ENCODE measurements at regions not wholly inside any gene's neighbourhood (a gene's known extent, or its start where the extent isn't known, plus 50 kb on each side); places are given as distances from the start of the nearest gene placed in this dataset.
"Not testable (repeated sequence)": the region's sequence is repeated elsewhere in the genome, so short reads cannot be mapped to it uniquely, and the experiment has no call there.

GRCh38 chr12:111240374-111240773, 128.5 kb downstream of the PHETA1 start:
- Histone ChIP-seq H2AFZ (ENCODE audit: low read length) (no peak overlapping the region), H3K27me3 (ENCODE audit: insufficient read depth, low read length) (no peaks in the 10 kb centered on the region), H3K4me1 (ENCODE audit: insufficient read depth, low read length) (no peaks in the 10 kb centered on the region), H3K36me3 (ENCODE audit: insufficient read depth, low read length) (no peaks in the 10 kb centered on the region), H4K20me1 (ENCODE audit: insufficient read depth, low read length) (no peaks in the 10 kb centered on the region), H3K9me3 (ENCODE audit: low read depth, low read length) (no peaks in the 10 kb centered on the region), H3K4me3 (ENCODE audit: insufficient read depth, low read length) (no peak overlapping the region), H3K4me2 (ENCODE audit: insufficient read depth, low read length) (no peak overlapping the region), H3K79me2 (ENCODE audit: insufficient read depth, low read length) (no peaks in the 10 kb centered on the region), H3K27ac (ENCODE audit: low read depth, low read length) (no peak overlapping the region)
- no peak for TF ChIP-seq CTCF (IDR thresholded peaks at IDR 0.05; ENCODE audit: extremely low read depth, low read depth, low read length)
- DNase-seq (ENCODE audit: insufficient read length, low spot score, missing footprints) = no peak

DNA sequence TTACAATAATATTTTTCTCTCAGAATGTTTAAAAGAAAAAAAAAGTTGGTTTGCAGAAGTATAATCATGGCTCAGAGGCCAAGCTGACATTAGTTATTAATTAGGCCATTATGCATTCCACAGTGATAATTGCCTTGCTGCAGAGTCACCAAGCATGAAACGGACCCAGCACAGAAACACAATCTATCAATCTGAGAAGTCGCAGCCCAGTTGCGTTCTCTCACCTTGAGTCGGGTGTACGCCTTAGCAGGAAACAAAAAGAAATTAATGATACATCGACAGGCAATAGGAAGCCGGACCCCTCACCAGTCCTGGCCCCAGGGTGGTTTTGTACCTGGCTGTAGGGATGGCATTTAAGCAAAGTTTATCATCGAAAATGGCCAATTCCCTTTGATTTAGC, 129.7 kb downstream of the PHETA1 start:
- Histone ChIP-seq H3K4me2 (ENCODE audit: insufficient read depth, low read length) (no peak overlapping the region), H3K27me3 (ENCODE audit: insufficient read depth, low read length) (no peaks in the 10 kb centered on the region), H3K9me3 (ENCODE audit: low read depth, low read length) (no peaks in the 10 kb centered on the region), H3K4me1 (ENCODE audit: insufficient read depth, low read length) (no peaks in the 10 kb centered on the region), H2AFZ (ENCODE audit: low read length) (no peak overlapping the region), H3K27ac (ENCODE audit: low read depth, low read length) (no peak overlapping the region), H4K20me1 (ENCODE audit: insufficient read depth, low read length) (no peaks in the 10 kb centered on the region), H3K4me3 (ENCODE audit: insufficient read depth, low read length) (no peak overlapping the region), H3K79me2 (ENCODE audit: insufficient read depth, low read length) (no peaks in the 10 kb centered on the region), H3K36me3 (ENCODE audit: insufficient read depth, low read length) (no peaks in the 10 kb centered on the region)
- TF ChIP-seq CTCF (IDR thresholded peaks at IDR 0.05; ENCODE audit: extremely low read depth, low read depth, low read length) = no peak
- DNase-seq (ENCODE audit: insufficient read length, low spot score, missing footprints) = no peak

DNA sequence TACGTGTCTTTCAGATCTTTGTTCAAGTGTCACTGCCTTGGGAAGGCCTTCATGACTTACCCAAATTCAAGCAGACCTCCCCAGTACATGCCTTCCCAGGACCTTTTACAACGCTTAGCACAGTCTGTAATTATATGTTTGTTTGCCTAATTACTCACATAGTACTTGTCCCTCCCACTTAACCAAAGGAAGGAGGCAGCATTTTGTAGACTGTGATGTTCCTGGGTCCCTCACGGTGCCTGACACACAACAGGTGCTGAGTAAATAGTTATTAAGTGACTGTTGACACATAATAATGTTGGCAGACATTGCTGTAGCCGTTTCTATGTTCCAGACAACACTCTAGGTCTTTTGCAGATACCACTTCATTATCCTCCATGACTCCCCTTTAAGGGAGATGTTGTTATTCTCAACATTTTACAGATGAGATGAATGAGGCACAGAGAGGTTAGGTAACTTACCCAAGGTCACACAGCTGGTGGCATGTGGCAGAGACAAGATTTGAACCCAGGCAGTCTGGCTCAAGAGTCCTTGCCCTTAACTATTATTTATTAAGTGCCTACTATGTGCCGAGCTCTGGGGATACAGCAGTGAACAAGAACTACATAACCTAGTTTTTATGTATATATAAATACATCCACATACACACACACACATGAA, 130.7 kb downstream of the PHETA1 start:
- no peak for DNase-seq (ENCODE audit: insufficient read length, low spot score, missing footprints)
- Histone ChIP-seq H3K27ac (ENCODE audit: low read depth, low read length) (no peak overlapping the region), H3K4me2 (ENCODE audit: insufficient read depth, low read length) (no peak overlapping the region), H3K4me1 (ENCODE audit: insufficient read depth, low read length) (no peaks in the 10 kb centered on the region), H3K4me3 (ENCODE audit: insufficient read depth, low read length) (no peak overlapping the region), H2AFZ (ENCODE audit: low read length) (no peak overlapping the region), H3K9me3 (ENCODE audit: low read depth, low read length) (no peaks in the 10 kb centered on the region), H3K27me3 (ENCODE audit: insufficient read depth, low read length) (no peaks in the 10 kb centered on the region), H3K36me3 (ENCODE audit: insufficient read depth, low read length) (no peaks in the 10 kb centered on the region), H4K20me1 (ENCODE audit: insufficient read depth, low read length) (no peaks in the 10 kb centered on the region), H3K79me2 (ENCODE audit: insufficient read depth, low read length) (no peaks in the 10 kb centered on the region)
- no peak for TF ChIP-seq CTCF (IDR thresholded peaks at IDR 0.05; ENCODE audit: extremely low read depth, low read depth, low read length)

- H3K27ac ChIP-seq (ENCODE audit: low read depth, low read length); H2AFZ ChIP-seq (ENCODE audit: low read length); H3K4me3 ChIP-seq (ENCODE audit: insufficient read depth, low read length); H3K4me1 ChIP-seq (ENCODE audit: insufficient read depth, low read length); H3K36me3 ChIP-seq (ENCODE audit: insufficient read depth, low read length); H3K27me3 ChIP-seq (ENCODE audit: insufficient read depth, low read length); H3K9me3 ChIP-seq (ENCODE audit: low read depth, low read length); H3K79me2 ChIP-seq (ENCODE audit: insufficient read depth, low read length); H3K4me2 ChIP-seq (ENCODE audit: insufficient read depth, low read length); H4K20me1 ChIP-seq (ENCODE audit: insufficient read depth, low read length); DNase-seq (ENCODE audit: insufficient read length, low spot score, missing footprints): not testable (repeated sequence)
These were observed 134.4 kb downstream of the PHETA1 start for GRCh38 chr12:111234491-111234890.
